Hematopoietic multipotent progenitor cell treated with erythropoietin and hydrocortisone succinate and interleukin-3 and kit ligand, for 6 days (in vitro differentiated cells): ENCODE measurements at regions not wholly inside any gene's neighbourhood (a gene's known extent, or its start where the extent isn't known, plus 50 kb on each side); places are given as distances from the start of the nearest gene placed in this dataset.
A peak's percentile ranks its signal among the peaks of the same experiment; 100 is the strongest.

ENCODE experiments used
- DNase-seq: peaks from one replicate; pipeline ENCODE4 v3.0.0-alpha.2; 2015

DNA sequence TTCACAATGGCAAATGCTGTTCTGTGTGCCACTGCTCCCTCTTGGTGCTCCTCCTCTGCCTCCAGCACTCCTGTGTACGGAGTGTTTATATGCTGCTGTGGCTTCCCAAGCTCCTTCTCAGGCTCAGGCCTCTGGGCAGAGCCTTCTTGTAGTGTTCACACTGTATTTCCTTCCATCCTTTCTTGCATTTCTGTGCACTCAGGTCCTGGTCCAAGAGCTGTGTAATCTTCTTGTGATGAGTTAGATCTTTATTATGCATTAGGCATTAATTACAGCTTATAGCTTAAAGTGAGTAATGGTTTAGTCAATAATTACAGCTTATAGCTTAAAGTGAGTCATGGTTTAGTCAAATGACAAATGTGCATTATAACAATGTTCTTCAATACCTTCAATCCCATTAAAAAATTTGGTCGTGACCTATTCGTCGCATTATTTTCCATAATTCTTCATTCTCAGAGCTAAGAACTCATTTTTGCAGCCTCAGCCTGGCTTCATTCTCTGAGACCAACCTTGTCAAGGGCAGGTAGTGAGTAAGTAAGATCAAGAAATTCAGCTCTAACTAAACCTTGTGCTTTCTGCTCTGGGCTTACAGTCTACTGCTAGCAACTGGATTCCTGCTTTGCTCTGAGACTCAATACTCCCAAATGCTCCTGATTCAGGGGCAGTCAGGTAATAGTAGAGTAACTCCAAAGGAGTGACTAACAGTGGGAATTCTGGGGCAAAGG, 154.5 kb upstream of the SPAG17 start:
- no peak for DNase-seq

- DNase-seq: no peak
These were observed 153.9 kb upstream of the SPAG17 start for GRCh38 chr1:118338936-118339335.

DNA sequence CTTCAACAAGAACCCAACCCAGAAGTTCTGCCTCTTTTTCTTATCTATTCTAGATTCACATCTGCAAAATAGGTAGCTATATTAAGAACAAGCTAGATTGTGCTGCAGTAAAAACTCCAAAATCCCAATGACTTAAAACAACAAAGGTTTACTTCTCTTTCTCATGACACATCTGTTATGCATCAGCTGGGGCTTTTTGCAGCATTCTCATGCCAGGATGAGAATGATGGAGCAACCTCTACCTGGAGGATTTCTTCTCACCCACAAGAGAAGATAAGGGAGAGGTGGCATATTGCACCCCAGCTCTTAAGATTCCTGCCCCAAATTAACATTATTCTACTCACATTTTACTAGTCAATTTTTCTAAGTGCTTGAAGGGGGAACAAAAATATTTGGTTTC, 152.3 kb upstream of the SPAG17 start:
- no peak for DNase-seq

- DNase-seq: no peak
These were observed 150.3 kb upstream of the SPAG17 start for GRCh38 chr1:118335331-118335732.

- DNase-seq: no peak
These were observed 149.5 kb upstream of the SPAG17 start for GRCh38 chr1:118334506-118334905.

- DNase-seq: no peak
These were observed 148.7 kb upstream of the SPAG17 start for GRCh38 chr1:118333601-118334210.

DNA sequence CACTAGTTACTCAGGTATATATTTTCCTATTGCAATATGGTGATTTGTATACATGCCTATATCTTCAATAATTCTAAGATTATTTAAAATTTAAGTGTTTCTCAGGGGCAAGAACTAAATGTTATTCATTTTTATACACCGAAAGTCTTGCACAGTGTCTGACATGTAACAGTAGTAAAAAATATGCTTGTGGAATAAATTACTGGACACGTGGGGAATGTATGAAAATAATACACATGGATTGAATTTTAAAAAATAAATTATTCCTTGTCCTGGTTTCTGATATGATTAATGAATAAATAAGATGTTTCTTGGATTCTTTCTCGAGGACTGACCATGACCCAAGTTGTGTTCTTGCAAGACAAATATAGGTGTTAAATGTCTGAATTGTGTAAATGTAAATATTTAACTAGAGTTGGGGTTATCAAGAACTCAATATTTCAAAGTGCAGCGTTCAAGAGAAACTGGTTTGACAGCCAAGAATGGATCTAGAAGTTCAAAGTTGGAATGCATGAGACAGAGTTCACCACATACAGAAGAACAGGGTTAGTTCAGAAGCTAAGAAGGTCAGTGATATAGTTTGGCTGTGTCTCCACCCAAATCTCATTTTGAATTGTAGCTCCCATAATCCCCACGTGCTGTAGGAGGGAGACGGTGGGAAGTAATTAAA, 142.1 kb upstream of the SPAG17 start:
- no peak for DNase-seq

GRCh38 chr1:118325550-118326225, 140.7 kb upstream of the SPAG17 start:
- no peak for DNase-seq

DNA sequence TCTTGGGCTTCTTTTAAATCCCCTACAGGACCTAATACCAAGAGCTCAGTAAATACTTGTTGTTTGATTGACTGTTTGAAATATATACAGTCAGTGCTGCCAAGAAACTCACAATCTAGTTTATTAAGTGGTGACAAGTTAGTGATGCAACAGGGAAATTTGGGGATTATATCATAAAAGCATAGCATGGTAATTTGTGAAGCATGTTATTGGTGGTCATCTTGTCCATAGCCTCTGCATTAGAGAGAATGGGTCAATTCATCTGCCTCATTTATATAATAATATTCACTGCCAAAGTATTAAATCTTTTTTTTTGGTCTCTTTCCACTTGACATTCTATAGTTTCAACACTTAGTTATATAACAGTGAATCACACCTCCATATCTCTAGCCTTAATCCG, 138.2 kb upstream of the SPAG17 start:
- DNase-seq: no peak

DNA sequence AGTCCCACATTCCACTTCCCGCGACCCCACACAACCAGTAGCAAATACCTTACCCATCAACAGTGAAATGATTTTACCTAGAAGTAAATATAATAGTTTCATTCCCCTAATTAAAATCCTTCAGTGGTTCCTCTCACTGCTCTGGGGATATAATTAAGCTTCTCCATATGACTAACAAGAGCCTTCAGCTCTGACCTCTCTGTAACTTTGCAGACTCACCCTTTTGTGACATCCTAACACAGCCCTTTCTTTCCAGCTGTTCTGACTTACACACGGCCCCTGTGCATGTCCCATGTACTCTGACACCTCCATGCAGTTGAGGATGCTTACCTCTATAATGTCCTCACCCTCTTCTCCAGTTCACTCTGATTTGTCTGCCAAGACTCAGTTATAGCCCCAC, 137.3 kb upstream of the SPAG17 start:
- no peak for DNase-seq

GRCh38 chr1:118321840-118322239, 136.8 kb upstream of the SPAG17 start:
- no peak for DNase-seq

DNA sequence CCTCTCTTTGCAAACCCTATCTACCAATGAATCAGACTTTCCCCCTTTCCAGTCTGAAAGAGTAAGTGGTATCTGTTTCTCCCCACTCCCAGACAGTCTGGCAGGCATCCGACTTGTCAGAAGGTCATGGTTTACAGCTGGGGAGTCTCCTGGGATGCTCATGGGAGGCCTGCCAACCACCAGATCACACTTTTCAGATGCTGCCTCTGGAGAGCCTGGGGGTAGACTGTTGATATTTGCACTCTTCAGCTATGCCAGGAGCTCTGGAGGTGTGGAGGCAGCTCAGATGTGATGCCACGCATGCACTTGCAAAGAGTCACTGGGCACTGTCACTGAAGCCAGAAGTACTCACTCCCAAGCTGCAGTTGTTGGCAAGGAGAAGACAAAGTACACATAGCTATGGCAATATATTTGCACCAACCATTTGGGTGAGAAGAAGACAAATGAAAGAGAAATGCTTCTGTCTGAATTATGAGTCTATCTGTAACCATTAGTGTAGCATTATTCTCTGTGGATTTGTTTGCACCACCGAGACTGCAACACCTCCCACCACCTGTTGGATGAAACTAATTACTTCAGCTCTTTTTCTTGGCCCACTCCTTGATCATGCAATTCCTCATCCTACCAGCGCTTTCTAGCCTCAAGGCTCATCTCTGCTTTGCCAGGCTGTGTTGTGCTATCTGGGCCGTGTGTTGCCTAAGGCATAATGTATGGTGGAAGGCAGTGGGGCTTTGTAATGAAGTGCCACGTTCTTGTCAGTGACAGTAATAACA, 133.0 kb upstream of the SPAG17 start:
- DNase-seq: no peak

DNA sequence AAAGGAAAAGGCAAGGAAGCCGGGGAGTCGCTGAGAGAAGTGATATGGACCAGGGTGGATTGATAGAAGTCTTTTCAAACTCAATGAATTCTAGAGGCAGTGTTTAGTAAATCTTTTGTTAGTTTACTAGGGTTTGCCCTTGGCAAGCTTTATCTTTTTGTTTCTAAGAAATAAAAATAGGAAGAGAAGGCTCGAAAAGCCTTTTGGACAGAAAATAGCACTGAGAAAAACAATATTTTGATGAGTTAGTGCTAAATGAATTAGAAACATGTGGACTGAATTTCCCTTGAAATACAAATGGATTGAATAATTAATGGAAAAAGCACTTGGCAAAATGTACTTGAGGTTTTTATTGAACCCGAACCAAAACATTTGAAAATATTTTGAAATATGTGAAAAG, 121.8 kb upstream of the SPAG17 start:
- DNase-seq: no peak

DNA sequence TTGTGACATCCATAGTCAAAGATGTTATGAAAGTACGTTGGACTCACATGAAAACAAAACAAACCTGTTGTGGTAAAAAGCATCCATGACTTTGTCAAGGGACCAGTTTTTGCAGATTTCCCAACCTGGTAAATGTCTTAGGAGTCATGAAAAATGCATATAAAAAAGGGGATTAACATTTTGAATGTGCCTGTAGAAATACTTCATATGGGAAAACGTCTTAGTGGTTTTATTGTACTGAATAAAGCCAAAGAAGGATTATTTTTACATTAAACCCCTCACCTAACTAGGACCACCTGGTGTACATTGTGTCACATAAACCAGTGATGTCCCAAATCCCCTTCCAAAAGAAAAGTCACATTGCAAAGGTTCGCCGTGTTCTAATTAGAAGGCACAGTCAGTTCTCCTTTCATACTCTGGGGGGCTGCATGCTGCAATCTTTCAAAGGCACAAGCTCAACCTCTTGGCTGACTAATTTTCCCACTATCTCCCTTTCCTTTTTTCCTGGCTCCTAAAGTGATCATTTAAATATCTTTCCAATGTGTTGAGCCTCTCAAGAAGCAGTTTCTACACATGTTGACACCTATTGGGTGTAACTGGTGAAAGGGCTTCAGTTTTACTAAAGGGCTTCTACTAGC, 119.8 kb upstream of the SPAG17 start:
- peak; percentile 2 for DNase-seq

DNA sequence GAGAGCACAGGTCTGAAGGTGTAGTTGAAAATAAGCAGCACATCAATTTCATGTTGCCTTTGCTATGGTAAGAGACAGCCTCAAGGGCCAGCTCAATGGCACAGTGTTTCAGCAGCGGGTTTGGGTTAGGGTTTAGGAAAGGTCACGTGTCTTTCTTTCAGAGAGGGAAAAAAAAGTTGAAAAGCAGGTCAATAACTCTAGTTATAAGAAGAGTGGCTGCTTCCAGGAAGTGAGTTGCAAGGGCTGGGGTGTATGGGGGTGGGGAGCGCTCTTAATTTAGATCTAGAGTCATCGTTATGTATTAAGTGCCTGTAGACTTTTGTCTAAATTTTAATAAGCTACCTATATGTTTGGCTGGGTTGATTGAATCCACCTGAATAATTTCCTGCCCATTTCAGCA, 118.5 kb upstream of the SPAG17 start:
- DNase-seq: no peak

- DNase-seq: no peak
These were observed 118.0 kb upstream of the SPAG17 start for GRCh38 chr1:118303064-118303463.

DNA sequence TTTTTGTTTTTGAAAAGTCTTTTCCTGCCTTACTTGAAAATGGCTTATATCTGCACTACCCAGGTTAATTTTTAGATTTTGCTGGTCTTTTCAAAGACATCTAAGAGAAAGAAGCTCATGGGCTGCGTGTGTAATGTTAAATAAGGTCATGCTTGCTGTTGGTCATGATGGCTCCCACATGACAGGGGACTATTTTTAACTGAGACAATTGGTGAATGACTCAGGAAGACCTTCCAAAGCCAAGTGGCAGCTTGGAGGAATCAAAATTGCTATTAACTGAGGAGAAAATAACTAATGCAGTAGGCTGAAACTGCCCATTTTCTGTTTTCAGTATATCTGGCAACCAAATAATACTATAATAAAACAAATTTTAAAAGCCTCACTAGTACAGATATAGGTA, 117.1 kb upstream of the SPAG17 start:
- no peak for DNase-seq

GRCh38 chr1:118300808-118301207, 115.8 kb upstream of the SPAG17 start:
- DNase-seq: no peak

DNA sequence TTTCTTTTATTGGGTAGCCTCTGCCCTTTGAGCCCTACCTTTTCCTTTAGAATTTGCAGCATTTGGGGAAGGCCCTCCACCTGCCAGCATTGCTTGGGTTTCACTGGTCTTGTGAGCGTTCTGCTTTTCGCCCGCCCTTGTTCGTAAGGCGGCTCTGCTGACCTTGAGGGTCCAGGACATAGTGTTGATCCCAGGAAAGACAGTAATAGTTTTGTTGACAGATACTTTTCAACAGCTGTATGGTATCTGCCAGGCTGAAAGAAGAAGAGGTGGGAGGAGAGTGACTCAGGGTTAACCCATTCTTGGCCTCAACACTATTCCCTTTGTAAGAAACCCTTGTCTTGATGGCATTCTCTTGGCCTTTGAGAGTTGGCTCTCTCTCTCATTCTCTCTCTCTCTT, 113.4 kb upstream of the SPAG17 start:
- DNase-seq: no peak

DNA sequence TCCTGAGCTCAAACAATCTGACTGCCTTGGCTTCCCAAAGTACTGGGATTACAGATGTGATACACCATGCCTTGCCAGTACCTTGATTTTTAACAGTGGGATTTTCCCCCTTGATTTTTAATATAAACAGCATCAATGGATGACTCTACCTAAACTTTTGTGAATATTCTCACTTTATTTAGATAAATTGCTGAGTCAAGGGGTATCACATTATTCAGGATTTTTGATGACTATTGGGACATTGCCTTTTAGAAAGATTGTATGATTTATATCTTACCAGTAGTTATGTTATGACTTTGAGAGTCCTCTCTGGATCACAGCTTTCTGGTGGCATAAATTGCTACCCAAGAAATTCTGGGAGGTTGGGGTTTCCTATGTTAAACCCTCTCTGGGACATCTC, 112.5 kb upstream of the SPAG17 start:
- no peak for DNase-seq

DNA sequence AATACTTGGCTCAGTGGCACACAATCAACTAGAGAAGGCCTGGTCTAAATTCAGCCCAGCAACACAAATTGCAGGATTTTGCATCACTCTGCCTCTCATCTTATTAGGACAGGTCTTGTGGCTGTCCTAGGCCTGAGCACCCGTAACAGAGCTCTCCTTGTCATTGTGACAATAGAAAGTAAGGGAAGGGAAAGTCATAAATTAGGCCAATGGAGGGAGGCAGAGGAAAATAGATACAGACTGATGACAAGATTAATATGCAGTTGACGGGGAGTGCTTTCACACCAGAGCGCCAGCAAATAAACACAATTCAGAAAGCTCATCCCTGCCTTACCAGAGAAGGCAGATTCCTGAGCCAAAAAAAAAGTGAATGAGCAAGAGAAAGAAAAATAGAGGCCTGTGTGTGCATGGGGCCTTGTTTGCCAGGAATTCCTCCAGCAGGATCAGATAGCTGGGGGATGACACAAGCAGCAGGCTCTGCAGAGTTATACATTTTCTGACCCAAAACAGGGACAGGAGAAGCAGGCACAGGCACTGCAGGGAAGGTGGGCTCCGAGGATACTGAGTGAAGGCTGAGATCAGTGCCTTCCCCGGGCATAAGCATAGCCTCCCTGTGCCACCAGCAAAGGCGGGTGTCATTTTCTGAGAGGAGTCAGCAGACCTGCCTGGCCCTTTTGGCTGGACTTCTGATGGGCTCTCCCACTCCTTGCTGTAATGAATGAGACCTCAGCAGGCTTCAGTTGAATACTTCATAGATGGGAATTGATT, 110.0 kb upstream of the SPAG17 start:
- no peak for DNase-seq

GRCh38 chr1:118291661-118292060, 106.6 kb upstream of the SPAG17 start:
- no peak for DNase-seq
